ENCODE measurements at regions not wholly inside any gene's neighbourhood (a gene's known extent, or its start where the extent isn't known, plus 50 kb on each side); places are given as distances from the start of the nearest gene placed in this dataset.

DNA sequence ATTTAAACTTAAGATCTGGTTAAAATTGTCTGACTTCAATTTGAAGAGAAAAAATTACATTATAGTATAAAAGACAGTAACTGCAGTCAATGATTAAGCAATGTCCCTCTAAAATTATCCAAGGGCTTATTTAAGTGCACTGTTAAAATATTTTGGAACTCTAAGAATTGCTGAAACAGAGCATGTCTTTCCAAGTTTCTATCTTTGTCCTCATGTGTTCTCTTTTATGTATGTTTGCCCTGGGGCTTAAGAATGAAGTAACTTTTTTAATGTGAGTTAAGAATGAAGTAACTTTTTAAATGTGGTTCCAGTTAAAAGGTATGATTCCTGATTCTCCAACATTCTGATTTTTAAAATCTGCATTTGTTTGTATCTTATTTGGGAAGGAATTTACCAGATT lies 69.0 kb upstream of the MARK1 start (continued):
- TF ChIP-seq, protein P1, sequence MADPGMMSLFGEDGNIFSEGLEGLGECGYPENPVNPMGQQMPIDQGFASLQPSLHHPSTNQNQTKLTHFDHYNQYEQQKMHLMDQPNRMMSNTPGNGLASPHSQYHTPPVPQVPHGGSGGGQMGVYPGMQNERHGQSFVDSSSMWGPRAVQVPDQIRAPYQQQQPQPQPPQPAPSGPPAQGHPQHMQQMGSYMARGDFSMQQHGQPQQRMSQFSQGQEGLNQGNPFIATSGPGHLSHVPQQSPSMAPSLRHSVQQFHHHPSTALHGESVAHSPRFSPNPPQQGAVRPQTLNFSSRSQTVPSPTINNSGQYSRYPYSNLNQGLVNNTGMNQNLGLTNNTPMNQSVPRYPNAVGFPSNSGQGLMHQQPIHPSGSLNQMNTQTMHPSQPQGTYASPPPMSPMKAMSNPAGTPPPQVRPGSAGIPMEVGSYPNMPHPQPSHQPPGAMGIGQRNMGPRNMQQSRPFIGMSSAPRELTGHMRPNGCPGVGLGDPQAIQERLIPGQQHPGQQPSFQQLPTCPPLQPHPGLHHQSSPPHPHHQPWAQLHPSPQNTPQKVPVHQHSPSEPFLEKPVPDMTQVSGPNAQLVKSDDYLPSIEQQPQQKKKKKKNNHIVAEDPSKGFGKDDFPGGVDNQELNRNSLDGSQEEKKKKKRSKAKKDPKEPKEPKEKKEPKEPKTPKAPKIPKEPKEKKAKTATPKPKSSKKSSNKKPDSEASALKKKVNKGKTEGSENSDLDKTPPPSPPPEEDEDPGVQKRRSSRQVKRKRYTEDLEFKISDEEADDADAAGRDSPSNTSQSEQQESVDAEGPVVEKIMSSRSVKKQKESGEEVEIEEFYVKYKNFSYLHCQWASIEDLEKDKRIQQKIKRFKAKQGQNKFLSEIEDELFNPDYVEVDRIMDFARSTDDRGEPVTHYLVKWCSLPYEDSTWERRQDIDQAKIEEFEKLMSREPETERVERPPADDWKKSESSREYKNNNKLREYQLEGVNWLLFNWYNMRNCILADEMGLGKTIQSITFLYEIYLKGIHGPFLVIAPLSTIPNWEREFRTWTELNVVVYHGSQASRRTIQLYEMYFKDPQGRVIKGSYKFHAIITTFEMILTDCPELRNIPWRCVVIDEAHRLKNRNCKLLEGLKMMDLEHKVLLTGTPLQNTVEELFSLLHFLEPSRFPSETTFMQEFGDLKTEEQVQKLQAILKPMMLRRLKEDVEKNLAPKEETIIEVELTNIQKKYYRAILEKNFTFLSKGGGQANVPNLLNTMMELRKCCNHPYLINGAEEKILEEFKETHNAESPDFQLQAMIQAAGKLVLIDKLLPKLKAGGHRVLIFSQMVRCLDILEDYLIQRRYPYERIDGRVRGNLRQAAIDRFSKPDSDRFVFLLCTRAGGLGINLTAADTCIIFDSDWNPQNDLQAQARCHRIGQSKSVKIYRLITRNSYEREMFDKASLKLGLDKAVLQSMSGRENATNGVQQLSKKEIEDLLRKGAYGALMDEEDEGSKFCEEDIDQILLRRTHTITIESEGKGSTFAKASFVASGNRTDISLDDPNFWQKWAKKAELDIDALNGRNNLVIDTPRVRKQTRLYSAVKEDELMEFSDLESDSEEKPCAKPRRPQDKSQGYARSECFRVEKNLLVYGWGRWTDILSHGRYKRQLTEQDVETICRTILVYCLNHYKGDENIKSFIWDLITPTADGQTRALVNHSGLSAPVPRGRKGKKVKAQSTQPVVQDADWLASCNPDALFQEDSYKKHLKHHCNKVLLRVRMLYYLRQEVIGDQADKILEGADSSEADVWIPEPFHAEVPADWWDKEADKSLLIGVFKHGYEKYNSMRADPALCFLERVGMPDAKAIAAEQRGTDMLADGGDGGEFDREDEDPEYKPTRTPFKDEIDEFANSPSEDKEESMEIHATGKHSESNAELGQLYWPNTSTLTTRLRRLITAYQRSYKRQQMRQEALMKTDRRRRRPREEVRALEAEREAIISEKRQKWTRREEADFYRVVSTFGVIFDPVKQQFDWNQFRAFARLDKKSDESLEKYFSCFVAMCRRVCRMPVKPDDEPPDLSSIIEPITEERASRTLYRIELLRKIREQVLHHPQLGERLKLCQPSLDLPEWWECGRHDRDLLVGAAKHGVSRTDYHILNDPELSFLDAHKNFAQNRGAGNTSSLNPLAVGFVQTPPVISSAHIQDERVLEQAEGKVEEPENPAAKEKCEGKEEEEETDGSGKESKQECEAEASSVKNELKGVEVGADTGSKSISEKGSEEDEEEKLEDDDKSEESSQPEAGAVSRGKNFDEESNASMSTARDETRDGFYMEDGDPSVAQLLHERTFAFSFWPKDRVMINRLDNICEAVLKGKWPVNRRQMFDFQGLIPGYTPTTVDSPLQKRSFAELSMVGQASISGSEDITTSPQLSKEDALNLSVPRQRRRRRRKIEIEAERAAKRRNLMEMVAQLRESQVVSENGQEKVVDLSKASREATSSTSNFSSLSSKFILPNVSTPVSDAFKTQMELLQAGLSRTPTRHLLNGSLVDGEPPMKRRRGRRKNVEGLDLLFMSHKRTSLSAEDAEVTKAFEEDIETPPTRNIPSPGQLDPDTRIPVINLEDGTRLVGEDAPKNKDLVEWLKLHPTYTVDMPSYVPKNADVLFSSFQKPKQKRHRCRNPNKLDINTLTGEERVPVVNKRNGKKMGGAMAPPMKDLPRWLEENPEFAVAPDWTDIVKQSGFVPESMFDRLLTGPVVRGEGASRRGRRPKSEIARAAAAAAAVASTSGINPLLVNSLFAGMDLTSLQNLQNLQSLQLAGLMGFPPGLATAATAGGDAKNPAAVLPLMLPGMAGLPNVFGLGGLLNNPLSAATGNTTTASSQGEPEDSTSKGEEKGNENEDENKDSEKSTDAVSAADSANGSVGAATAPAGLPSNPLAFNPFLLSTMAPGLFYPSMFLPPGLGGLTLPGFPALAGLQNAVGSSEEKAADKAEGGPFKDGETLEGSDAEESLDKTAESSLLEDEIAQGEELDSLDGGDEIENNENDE (IDR thresholded peaks at IDR 0.05; ENCODE audit: insufficient replicate concordance, low read length): no peak
- no peak for TF ChIP-seq CHD1 (IDR thresholded peaks at IDR 0.05; ENCODE audit: low read depth, low read length)
- no peak for TF ChIP-seq ASH2L (IDR thresholded peaks at IDR 0.05; ENCODE audit: low read length)

All from H1 (cell line).